Activated CD4-positive, alpha-beta T cell treated with anti-CD3 and anti-CD28 coated beads for 36 hours (primary cell): ENCODE measurements at regions not wholly inside any gene's neighbourhood (a gene's known extent, or its start where the extent isn't known, plus 50 kb on each side); places are given as distances from the start of the nearest gene placed in this dataset.
"Not testable (repeated sequence)": the region's sequence is repeated elsewhere in the genome, so short reads cannot be mapped to it uniquely, and the experiment has no call there.

Experiments used
- ATAC-seq: fragments of 200-7000 bp; cut with Tn5 transposase; one replicate; pipeline ENCODE4 v1.10.0; 2021; ENCODE audit warnings: mild to moderate bottlenecking, moderate library complexity
- CTCF ChIA-PET: fragments of 350-600 bp; sonication (Branson Sonifier 250); formaldehyde crosslinking; loops from one replicate; lab custom pipeline; 2021; ENCODE audit warnings: antibody characterized with exemption; lab: Charles Lee
- POLR2A ChIA-PET: fragments of 350-600 bp; sonication (Branson Sonifier 250); formaldehyde crosslinking; loops from one replicate; lab custom pipeline; 2021; ENCODE audit warnings: antibody characterized with exemption, inconsistent platforms; lab: Charles Lee
- DNase-seq: peaks from one replicate; pipeline ENCODE4 v3.0.0-alpha.2; 2020
- H3K27ac Mint-ChIP-seq: one replicate; pipeline ENCODE4 v1.8.0; 2021; ENCODE audit warnings: mixed read lengths
- H3K27me3 Mint-ChIP-seq: one replicate; pipeline ENCODE4 v1.8.0; 2021; ENCODE audit warnings: mixed read lengths
- H3K36me3 Mint-ChIP-seq: one replicate; pipeline ENCODE4 v1.8.0; 2021; ENCODE audit warnings: low read depth, mixed read lengths
- H3K4me1 Mint-ChIP-seq: one replicate; pipeline ENCODE4 v1.8.0; 2021; ENCODE audit warnings: mixed read lengths
- H3K4me3 Mint-ChIP-seq: one replicate; pipeline ENCODE4 v1.8.0; 2021; ENCODE audit warnings: mild to moderate bottlenecking, moderate library complexity, mixed read lengths
- H3K9me3 Mint-ChIP-seq: one replicate; pipeline ENCODE4 v1.8.0; 2021; ENCODE audit warnings: low read depth, mixed read lengths
- intact Hi-C, 2 experiments: fragments of 100-400 bp; cut with DNase I in 1 of 2; cut with micrococcal nuclease in 1 of 2; formaldehyde crosslinking; loops; one replicate each; pipeline versions ENCODE4 v1.14.2 to v1.15.1; 2022 to 2024; cut with DNase I, micrococcal nuclease

- H3K4me1 Mint-ChIP-seq = no peaks in the 10 kb centered on the region
- peaks cover 6% of the 10 kb centered on the region for H3K27me3 Mint-ChIP-seq
- H3K36me3 Mint-ChIP-seq = no peaks in the 10 kb centered on the region
- CTCF ChIA-PET = interaction anchor here (0.7 kb wide), 1 partner anchor 12 kb away, joined by 3 read pairs; no protein-coding TSS in a partner anchor
- H3K27ac Mint-ChIP-seq = no peak overlapping the region
- ATAC-seq = no peak
- DNase-seq = no peak
- no peak overlapping the region for H3K4me3 Mint-ChIP-seq
- intact Hi-C loops = no loop called here
- POLR2A ChIA-PET = no interaction called here
- no peaks in the 10 kb centered on the region for H3K9me3 Mint-ChIP-seq
These were observed 92.8 kb upstream of the MSH6 start for GRCh38 chr2:47690132-47690531.

- H3K4me3 Mint-ChIP-seq, CTCF ChIA-PET, H3K4me1 Mint-ChIP-seq, ATAC-seq, H3K27ac Mint-ChIP-seq, H3K9me3 Mint-ChIP-seq, H3K27me3 Mint-ChIP-seq, POLR2A ChIA-PET, H3K36me3 Mint-ChIP-seq, DNase-seq, intact Hi-C loops: not testable (repeated sequence)
These were observed 93.8 kb upstream of the MSH6 start for GRCh38 chr2:47689118-47689517.

GRCh38 chr2:47688561-47688960 lies 94.4 kb upstream of the MSH6 start:
- Mint-ChIP-seq H3K27me3 (no peaks in the 10 kb centered on the region), H3K4me3 (no peak overlapping the region), H3K9me3 (no peaks in the 10 kb centered on the region), H3K4me1 (no peaks in the 10 kb centered on the region), H3K27ac (no peak overlapping the region), H3K36me3 (no peaks in the 10 kb centered on the region)
- ChIA-PET POLR2A (no interaction called here), CTCF (interaction anchor here (0.6 kb wide), 1 partner anchor 118 kb away, joined by 3 read pairs; no protein-coding TSS in a partner anchor)
- no peak for ATAC-seq
- intact Hi-C loops = no loop called here
- DNase-seq = no peak

GRCh38 chr2:47687856-47688255 lies 95.1 kb upstream of the MSH6 start:
- DNase-seq (no peak), ATAC-seq (no peak)
- no peaks in the 10 kb centered on the region for H3K27me3 Mint-ChIP-seq
- no peak overlapping the region for H3K27ac Mint-ChIP-seq
- H3K9me3 Mint-ChIP-seq = no peaks in the 10 kb centered on the region
- H3K4me3 Mint-ChIP-seq = no peak overlapping the region
- ChIA-PET POLR2A (no interaction called here), CTCF (no interaction called here)
- H3K4me1 Mint-ChIP-seq = no peaks in the 10 kb centered on the region
- no peaks in the 10 kb centered on the region for H3K36me3 Mint-ChIP-seq
- intact Hi-C loops = no loop called here

- no peaks in the 10 kb centered on the region for H3K9me3 Mint-ChIP-seq
- ChIA-PET POLR2A (no interaction called here), CTCF (interaction anchor here (0.8 kb wide), 1 partner anchor 81 kb away, joined by 3 read pairs; no protein-coding TSS in a partner anchor)
- no peaks in the 10 kb centered on the region for H3K27me3 Mint-ChIP-seq
- H3K4me1 Mint-ChIP-seq = no peaks in the 10 kb centered on the region
- H3K4me3 Mint-ChIP-seq = no peak overlapping the region
- intact Hi-C loops = no loop called here
- DNase-seq (no peak), ATAC-seq (no peak)
- H3K27ac Mint-ChIP-seq = no peak overlapping the region
- no peaks in the 10 kb centered on the region for H3K36me3 Mint-ChIP-seq
These were observed 96.9 kb upstream of the MSH6 start for GRCh38 chr2:47686018-47686417.

- Mint-ChIP-seq H3K27me3 (no peaks in the 10 kb centered on the region), H3K9me3 (no peaks in the 10 kb centered on the region), H3K36me3 (no peaks in the 10 kb centered on the region), H3K4me1 (no peaks in the 10 kb centered on the region), H3K4me3 (no peak overlapping the region), H3K27ac (no peak overlapping the region)
- no peak for DNase-seq
- intact Hi-C loops = no loop called here
- no peak for ATAC-seq
- POLR2A ChIA-PET = interaction anchor here (0.6 kb wide), 1 partner anchor 210 kb away, joined by 3 read pairs; no protein-coding TSS in a partner anchor
- CTCF ChIA-PET = no interaction called here
These were observed 100.7 kb upstream of the MSH6 start for GRCh38 chr2:47682216-47682749.

- intact Hi-C loops = no loop called here
- Mint-ChIP-seq H3K9me3 (no peaks in the 10 kb centered on the region), H3K27me3 (peaks cover 6% of the 10 kb centered on the region), H3K4me1 (no peaks in the 10 kb centered on the region), H3K27ac (no peak overlapping the region), H3K4me3 (no peak overlapping the region), H3K36me3 (no peaks in the 10 kb centered on the region)
- ChIA-PET CTCF (interaction anchor here (0.6 to 0.9 kb wide), 2 partner anchors 49 to 230 kb away, joined by 3 read pairs; no protein-coding TSS in a partner anchor), POLR2A (no interaction called here)
- no peak for DNase-seq
- no peak for ATAC-seq
These were observed 105.6 kb upstream of the KCNK12 start for GRCh38 chr2:47676261-47676926.

GRCh38 chr2:47675196-47675825 lies 104.5 kb upstream of the KCNK12 start:
- CTCF ChIA-PET = interaction anchor here (0.7 to 0.8 kb wide), 2 partner anchors 39 to 573 kb away, joined by 3 read pairs; no protein-coding TSS in a partner anchor
- no peak for DNase-seq
- H3K27ac Mint-ChIP-seq = no peak overlapping the region
- no peak overlapping the region for H3K4me3 Mint-ChIP-seq
- H3K27me3 Mint-ChIP-seq = peaks cover 6% of the 10 kb centered on the region
- H3K9me3 Mint-ChIP-seq = no peaks in the 10 kb centered on the region
- intact Hi-C loops = no loop called here
- ATAC-seq = no peak
- no peaks in the 10 kb centered on the region for H3K36me3 Mint-ChIP-seq
- POLR2A ChIA-PET = no interaction called here
- no peaks in the 10 kb centered on the region for H3K4me1 Mint-ChIP-seq

GRCh38 chr2:47666332-47666731 lies 95.5 kb upstream of the KCNK12 start:
- intact Hi-C loops = no loop called here
- peaks cover 2% of the 10 kb centered on the region for H3K27me3 Mint-ChIP-seq
- H3K4me1 Mint-ChIP-seq = no peaks in the 10 kb centered on the region
- no peaks in the 10 kb centered on the region for H3K9me3 Mint-ChIP-seq
- ChIA-PET POLR2A (no interaction called here), CTCF (interaction anchor here (0.7 to 0.9 kb wide), 2 partner anchors 103 to 130 kb away, joined by 3 to 5 read pairs; no protein-coding TSS in a partner anchor)
- no peak overlapping the region for H3K4me3 Mint-ChIP-seq
- H3K27ac Mint-ChIP-seq = no peak overlapping the region
- no peaks in the 10 kb centered on the region for H3K36me3 Mint-ChIP-seq
- DNase-seq (no peak), ATAC-seq (no peak)

- intact Hi-C loops = no loop called here
- Mint-ChIP-seq H3K4me1 (no peaks in the 10 kb centered on the region), H3K27me3 (peaks cover 2% of the 10 kb centered on the region), H3K36me3 (no peaks in the 10 kb centered on the region), H3K27ac (no peak overlapping the region), H3K4me3 (no peak overlapping the region), H3K9me3 (no peaks in the 10 kb centered on the region)
- CTCF ChIA-PET = interaction anchor here (1.0 kb wide), 1 partner anchor 31 kb away, joined by 3 read pairs; no protein-coding TSS in a partner anchor
- peak; percentile 16 for DNase-seq
- POLR2A ChIA-PET = no interaction called here
- no peak for ATAC-seq
These were observed 94.0 kb upstream of the KCNK12 start for GRCh38 chr2:47664817-47665216.

- ChIA-PET CTCF (interaction anchor here (0.6 kb wide), 1 partner anchor 1602 kb away, joined by 3 read pairs; no protein-coding TSS in a partner anchor), POLR2A (no interaction called here)
- no peak for DNase-seq
- Mint-ChIP-seq H3K27me3 (peaks cover 2% of the 10 kb centered on the region), H3K27ac (no peak overlapping the region), H3K4me1 (no peaks in the 10 kb centered on the region), H3K36me3 (no peaks in the 10 kb centered on the region), H3K9me3 (no peaks in the 10 kb centered on the region), H3K4me3 (no peak overlapping the region)
- ATAC-seq = no peak
- intact Hi-C loops = no loop called here
These were observed 91.8 kb upstream of the KCNK12 start for GRCh38 chr2:47662552-47662951.
